IMR-90 (cell line): ENCODE measurements at regions not wholly inside any gene's neighbourhood (a gene's known extent, or its start where the extent isn't known, plus 50 kb on each side); places are given as distances from the start of the nearest gene placed in this dataset.

Experiments used
- ATAC-seq: fragments of 200-7000 bp; cut with Tn5 transposase; 2 replicates; pipeline ENCODE4 v1.9.1; 2020; ENCODE audit warnings: low read depth, mild to moderate bottlenecking, moderate library complexity
- BruUV-seq: library from RNA; stranded (reverse); fragments of 400-500 nt; replicated peaks from 2 replicates; lab custom pipeline; 2021; lab: Mats Ljungman, UMichigan
- CTCF ChIA-PET: fragments of 300-600 bp; formaldehyde crosslinking; extraction: SDS; loops from one replicate; lab custom pipeline; 2021; ENCODE audit warnings: antibody characterized with exemption; lab: Yijun Ruan, JAX
- POLR2A ChIA-PET: fragments of 300-600 bp; sonication (Branson Sonifier 250); formaldehyde crosslinking; loops from one replicate; lab custom pipeline; 2022; ENCODE audit warnings: antibody characterized with exemption; ENCODE audit not compliant: unreplicated experiment; lab: Charles Lee
- DNase-seq: peaks from one replicate; pipeline ENCODE4 v3.0.0; 2013
- H2AFZ ChIP-seq: replicated peaks from 2 replicates; pipeline ENCODE3; 2013; ENCODE audit warnings: low read length, mild to moderate bottlenecking; ENCODE audit not compliant: poor library complexity
- H2AK5ac ChIP-seq: 2 replicates; pipeline ENCODE4 v1.6.1; 2013; ENCODE audit warnings: low read depth, low read length, inconsistent platforms
- H2AK9ac ChIP-seq: replicated peaks from 2 replicates; pipeline ENCODE3; 2013; ENCODE audit warnings: mild to moderate bottlenecking, low read depth, low read length, moderate library complexity; ENCODE audit not compliant: poor library complexity
- H2BK120ac ChIP-seq: 2 replicates; pipeline ENCODE4 v1.6.1; 2013; ENCODE audit warnings: low read depth, low read length, inconsistent platforms
- H2BK15ac ChIP-seq: 3 replicates; pipeline ENCODE4 v1.6.1; 2013; ENCODE audit warnings: low read depth, low read length, inconsistent platforms
- H2BK20ac ChIP-seq: 2 replicates; pipeline ENCODE4 v1.6.1; 2013; ENCODE audit warnings: low read depth, mild to moderate bottlenecking, inconsistent platforms, low read length, moderate library complexity
- H2BK5ac ChIP-seq: 2 replicates; pipeline ENCODE4 v1.6.1; 2013; ENCODE audit warnings: mild to moderate bottlenecking, low read depth, low read length, inconsistent platforms; ENCODE audit not compliant: poor library complexity, severe bottlenecking
- H3K14ac ChIP-seq: replicated peaks from 2 replicates; pipeline ENCODE4 v1.6.1; 2013; ENCODE audit warnings: low read depth, low read length, inconsistent platforms
- H3K18ac ChIP-seq: 2 replicates; pipeline ENCODE4 v1.6.1; 2013; ENCODE audit warnings: low read depth, low read length, control low read depth
- H3K23ac ChIP-seq: 2 replicates; pipeline ENCODE4 v1.6.1; 2013; ENCODE audit warnings: low read depth, low read length, inconsistent platforms
- H3K27ac ChIP-seq: 2 replicates; pipeline ENCODE4 v1.5.1; 2013; ENCODE audit warnings: mild to moderate bottlenecking, control low read depth, low read length; ENCODE audit not compliant: insufficient read depth
- H3K27me3 ChIP-seq: 2 replicates; pipeline ENCODE4 v1.6.1; 2013; ENCODE audit warnings: low read length; ENCODE audit not compliant: control insufficient read depth, insufficient read depth
- H3K36me3 ChIP-seq: 2 replicates; pipeline ENCODE4 v1.6.1; 2013; ENCODE audit warnings: low read length, mixed read lengths; ENCODE audit not compliant: control insufficient read depth, insufficient read depth
- H3K4ac ChIP-seq: 2 replicates; pipeline ENCODE4 v1.6.1; 2013; ENCODE audit warnings: low read depth, low read length, inconsistent platforms
- H3K4me1 ChIP-seq: 2 replicates; pipeline ENCODE4 v1.6.1; 2013; ENCODE audit warnings: low read length, mixed read lengths; ENCODE audit not compliant: control insufficient read depth, insufficient read depth
- H3K4me2 ChIP-seq: 2 replicates; pipeline ENCODE4 v1.6.1; 2013; ENCODE audit warnings: low read depth, mild to moderate bottlenecking, control low read depth, low read length, moderate library complexity
- H3K4me3 ChIP-seq: 2 replicates; pipeline ENCODE4 v1.5.1; 2013; ENCODE audit warnings: low read depth, mild to moderate bottlenecking, control low read depth, low read length, moderate library complexity; ENCODE audit not compliant: insufficient read depth
- H3K56ac ChIP-seq: 2 replicates; pipeline ENCODE4 v1.6.1; 2013; ENCODE audit warnings: low read length, inconsistent platforms; ENCODE audit not compliant: insufficient read depth; ENCODE audit errors: extremely low read depth
- H3K79me1 ChIP-seq, 2 experiments: 2 replicates each; pipeline ENCODE4 v1.6.1; 2013; ENCODE audit warnings: low read length in 2 of 2, inconsistent platforms in 1 of 2, low read depth in 1 of 2
- H3K9ac ChIP-seq: 2 replicates; pipeline ENCODE4 v1.6.1; 2013; ENCODE audit warnings: low read depth, low read length, control low read depth
- H3K9me1 ChIP-seq: 2 replicates; pipeline ENCODE4 v1.6.1; 2013; ENCODE audit warnings: low read length, inconsistent platforms; ENCODE audit not compliant: insufficient read depth
- H3K9me3 ChIP-seq: 2 replicates; pipeline ENCODE4 v1.6.1; 2013; ENCODE audit warnings: low read length; ENCODE audit not compliant: control insufficient read depth, insufficient read depth
- H4K20me1 ChIP-seq: 2 replicates; pipeline ENCODE4 v1.6.1; 2013; ENCODE audit warnings: low read length, inconsistent platforms; ENCODE audit not compliant: insufficient read depth
- H4K5ac ChIP-seq: 2 replicates; pipeline ENCODE4 v1.6.1; 2013; ENCODE audit warnings: mild to moderate bottlenecking, low read depth, low read length, control low read depth
- H4K8ac ChIP-seq, 2 experiments: 2 replicates each; pipeline ENCODE4 v1.6.1; 2013; ENCODE audit warnings: low read depth in 2 of 2, low read length in 2 of 2, control low read depth in 1 of 2, inconsistent platforms in 1 of 2
- H4K91ac ChIP-seq: 2 replicates; pipeline ENCODE4 v1.6.1; 2013; ENCODE audit warnings: low read depth, low read length, inconsistent platforms; ENCODE audit not compliant: insufficient read depth
- BHLHE40 ChIP-seq: fragments of 150-350 bp; IDR thresholded peaks from 2 replicates; pipeline ENCODE4 v1.6.1; 2016; ENCODE audit warnings: mild to moderate bottlenecking, low read depth, low read length
- CEBPB ChIP-seq: IDR thresholded peaks from 2 replicates; pipeline ENCODE4 v1.6.1; 2012; ENCODE audit warnings: low read depth, low read length, improper control_type of control experiment
- CHD1 ChIP-seq: IDR thresholded peaks from 2 replicates; pipeline ENCODE4 v1.6.1; 2012; ENCODE audit warnings: low read depth, low read length, improper control_type of control experiment
- ELK1 ChIP-seq: fragments of 150-350 bp; IDR thresholded peaks from 2 replicates; pipeline ENCODE4 v1.6.1; 2016; ENCODE audit warnings: low read depth, mild to moderate bottlenecking, low read length, moderate library complexity, borderline replicate concordance
- FOS ChIP-seq: fragments of 150-350 bp; IDR thresholded peaks from 2 replicates; pipeline ENCODE4 v1.6.1; 2016; ENCODE audit warnings: low read depth, low read length
- MXI1 ChIP-seq: IDR thresholded peaks from 2 replicates; pipeline ENCODE4 v1.6.1; 2012; ENCODE audit warnings: low read depth, mild to moderate bottlenecking, low read length, moderate library complexity, borderline replicate concordance
- RAD21 ChIP-seq: IDR thresholded peaks from 2 replicates; pipeline ENCODE4 v1.6.1; 2012; ENCODE audit warnings: low read length, improper control_type of control experiment
- dilution Hi-C: fragments of 300-500 bp; cut with HindIII; formaldehyde crosslinking; loops from one replicate; pipeline ENCODE4 v1.14.3; 2018; ENCODE audit warnings: low sequenced_read_pairs; ENCODE audit not compliant: unreplicated experiment
- in situ Hi-C: fragments of 300-500 bp; cut with MboI; formaldehyde crosslinking; loops from 3 replicates; pipeline ENCODE4 v1.14.3; 2019; ENCODE audit warnings: low sequenced_read_pairs, inconsistent platforms, mixed read lengths
- intact Hi-C: fragments of 100-400 bp; cut with micrococcal nuclease; formaldehyde crosslinking; loops from 2 replicates; pipeline ENCODE4 v1.10.0; 2022

DNA sequence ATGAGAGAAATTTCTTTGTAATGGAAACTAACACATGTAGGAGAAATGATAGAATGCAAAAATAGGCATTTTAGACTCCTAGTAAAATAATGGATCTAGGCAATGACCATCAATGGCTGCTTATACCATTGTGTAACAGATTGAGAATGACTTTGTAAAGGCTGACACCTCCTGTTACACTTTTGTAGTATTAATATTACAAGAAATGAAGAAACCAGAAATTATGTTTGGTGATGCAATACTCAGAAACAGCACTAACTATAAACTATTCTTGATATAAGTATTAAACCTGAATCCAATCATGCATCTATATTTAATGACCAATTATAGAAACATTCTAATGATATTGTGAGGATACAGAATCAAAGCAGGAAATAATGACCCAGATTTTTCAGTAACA, 108.5 kb upstream of the CNTN1 start:
- H3K79me1 ChIP-seq = no peaks in the 10 kb centered on the region
- no peak overlapping the region for H2AFZ ChIP-seq
- no peaks in the 10 kb centered on the region for H3K9me1 ChIP-seq
- no peak overlapping the region for H3K9ac ChIP-seq
- H2BK120ac ChIP-seq = no peak overlapping the region
- no peaks in the 10 kb centered on the region for H3K36me3 ChIP-seq
- no peaks in the 10 kb centered on the region for H3K4me1 ChIP-seq
- POLR2A ChIA-PET = no interaction called here
- H3K23ac ChIP-seq = no peak overlapping the region
- dilution Hi-C loops = no loop called here
- in situ Hi-C loops = no loop called here
- intact Hi-C loops = no loop called here
- TF ChIP-seq RAD21 = no peak
- no peak for TF ChIP-seq ELK1
- TF ChIP-seq CHD1 = no peak
- TF ChIP-seq MXI1 = no peak
- TF ChIP-seq BHLHE40 = no peak
- peak; percentile 43; the same call in 1 of the 2 replicates for TF ChIP-seq CEBPB
- no peak for TF ChIP-seq FOS
- H2AK5ac ChIP-seq = no peak overlapping the region
- no peaks in the 10 kb centered on the region for H4K20me1 ChIP-seq
- DNase-seq = no peak
- peaks cover 4% of the 10 kb centered on the region; the same call in 1 of the 2 replicates for H3K9me3 ChIP-seq
- no peak overlapping the region for H4K91ac ChIP-seq
- H3K4me2 ChIP-seq = no peak overlapping the region
- no peak overlapping the region for H3K14ac ChIP-seq
- H3K56ac ChIP-seq = no peak overlapping the region
- H4K5ac ChIP-seq = no peak overlapping the region
- ATAC-seq = no peak
- H2BK20ac ChIP-seq = no peak overlapping the region
- no TSS peak for BruUV-seq
- no peaks in the 10 kb centered on the region for H3K27me3 ChIP-seq
- no peak overlapping the region for H2AK9ac ChIP-seq
- no peak overlapping the region for H4K8ac ChIP-seq
- H3K27ac ChIP-seq = no peak overlapping the region
- H3K4ac ChIP-seq = no peak overlapping the region
- no peak overlapping the region for H2BK5ac ChIP-seq
- no peak overlapping the region for H3K4me3 ChIP-seq
- H2BK15ac ChIP-seq = no peak overlapping the region
- CTCF ChIA-PET = no interaction called here
- no peak overlapping the region for H3K18ac ChIP-seq
